ENCODE measurements at regions not wholly inside any gene's neighbourhood (a gene's known extent, or its start where the extent isn't known, plus 50 kb on each side); places are given as distances from the start of the nearest gene placed in this dataset.

GRCh38 chr2:180705122-180705521 lies 275.3 kb upstream of the UBE2E3 start:
- Histone ChIP-seq H3K27me3 (replicated peaks) (no peaks in the 10 kb centered on the region), H3K36me3 (replicated peaks) (no peaks in the 10 kb centered on the region), H3K27ac (peak overlapping the region; percentile 40), H3K4me3 (ENCODE audit: low read depth, low read length) (no peak overlapping the region)
- TF ChIP-seq, protein P1, sequence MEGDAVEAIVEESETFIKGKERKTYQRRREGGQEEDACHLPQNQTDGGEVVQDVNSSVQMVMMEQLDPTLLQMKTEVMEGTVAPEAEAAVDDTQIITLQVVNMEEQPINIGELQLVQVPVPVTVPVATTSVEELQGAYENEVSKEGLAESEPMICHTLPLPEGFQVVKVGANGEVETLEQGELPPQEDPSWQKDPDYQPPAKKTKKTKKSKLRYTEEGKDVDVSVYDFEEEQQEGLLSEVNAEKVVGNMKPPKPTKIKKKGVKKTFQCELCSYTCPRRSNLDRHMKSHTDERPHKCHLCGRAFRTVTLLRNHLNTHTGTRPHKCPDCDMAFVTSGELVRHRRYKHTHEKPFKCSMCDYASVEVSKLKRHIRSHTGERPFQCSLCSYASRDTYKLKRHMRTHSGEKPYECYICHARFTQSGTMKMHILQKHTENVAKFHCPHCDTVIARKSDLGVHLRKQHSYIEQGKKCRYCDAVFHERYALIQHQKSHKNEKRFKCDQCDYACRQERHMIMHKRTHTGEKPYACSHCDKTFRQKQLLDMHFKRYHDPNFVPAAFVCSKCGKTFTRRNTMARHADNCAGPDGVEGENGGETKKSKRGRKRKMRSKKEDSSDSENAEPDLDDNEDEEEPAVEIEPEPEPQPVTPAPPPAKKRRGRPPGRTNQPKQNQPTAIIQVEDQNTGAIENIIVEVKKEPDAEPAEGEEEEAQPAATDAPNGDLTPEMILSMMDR (IDR thresholded peaks at IDR 0.05; ENCODE audit: low read depth, low read length, missing control alignments) = no peak
- in situ Hi-C loops (cut with HindIII; ENCODE audit: low pct_ligation_motif_present, low sequenced_read_pairs) = no loop called here
- no peak for DNase-seq

GRCh38 chr2:180699657-180700361 lies 280.6 kb upstream of the UBE2E3 start:
- in situ Hi-C loops (cut with HindIII; ENCODE audit: low pct_ligation_motif_present, low sequenced_read_pairs) = no loop called here
- TF ChIP-seq, protein P1 (IDR thresholded peaks at IDR 0.05; ENCODE audit: low read depth, low read length, missing control alignments) = no peak
- H3K4me3 ChIP-seq (ENCODE audit: low read depth, low read length) = no peak overlapping the region

DNA sequence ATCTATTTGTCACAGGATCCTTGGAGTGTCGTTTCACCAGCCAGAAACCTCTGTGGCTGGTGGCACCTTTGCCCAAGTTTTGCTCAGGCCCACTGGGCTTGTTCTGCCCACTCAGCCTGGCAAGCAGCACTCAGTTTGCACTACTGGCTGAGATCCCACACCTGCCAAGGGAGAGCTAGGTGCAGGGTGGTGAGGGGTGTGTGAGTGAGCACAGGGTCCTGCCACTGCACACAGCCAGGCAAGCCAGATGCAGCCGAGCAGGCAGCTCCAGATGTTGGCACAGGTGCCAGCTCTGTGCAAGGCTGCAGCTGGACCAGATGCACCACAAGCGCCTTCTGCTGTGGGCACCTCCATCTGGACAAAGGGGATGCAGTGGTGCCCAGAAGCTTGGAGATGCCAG lies 281.7 kb upstream of the UBE2E3 start:
- in situ Hi-C loops (cut with HindIII; ENCODE audit: low pct_ligation_motif_present, low sequenced_read_pairs) = no loop called here
- Histone ChIP-seq H3K36me3 (replicated peaks) (no peaks in the 10 kb centered on the region), H3K4me3 (ENCODE audit: low read depth, low read length) (no peak overlapping the region), H3K27me3 (replicated peaks) (no peaks in the 10 kb centered on the region), H3K27ac (no peak overlapping the region)
- no peak for DNase-seq
- TF ChIP-seq, protein P1 (IDR thresholded peaks at IDR 0.05; ENCODE audit: low read depth, low read length, missing control alignments) = no peak

More at GRCh38 chr2:180699657-180700361, 280.6 kb upstream of the UBE2E3 start:
- no peaks in the 10 kb centered on the region for H3K27me3 ChIP-seq (replicated peaks)
- no peak for DNase-seq
- H3K36me3 ChIP-seq (replicated peaks) = no peaks in the 10 kb centered on the region
- no peak overlapping the region for H3K27ac ChIP-seq

DNA sequence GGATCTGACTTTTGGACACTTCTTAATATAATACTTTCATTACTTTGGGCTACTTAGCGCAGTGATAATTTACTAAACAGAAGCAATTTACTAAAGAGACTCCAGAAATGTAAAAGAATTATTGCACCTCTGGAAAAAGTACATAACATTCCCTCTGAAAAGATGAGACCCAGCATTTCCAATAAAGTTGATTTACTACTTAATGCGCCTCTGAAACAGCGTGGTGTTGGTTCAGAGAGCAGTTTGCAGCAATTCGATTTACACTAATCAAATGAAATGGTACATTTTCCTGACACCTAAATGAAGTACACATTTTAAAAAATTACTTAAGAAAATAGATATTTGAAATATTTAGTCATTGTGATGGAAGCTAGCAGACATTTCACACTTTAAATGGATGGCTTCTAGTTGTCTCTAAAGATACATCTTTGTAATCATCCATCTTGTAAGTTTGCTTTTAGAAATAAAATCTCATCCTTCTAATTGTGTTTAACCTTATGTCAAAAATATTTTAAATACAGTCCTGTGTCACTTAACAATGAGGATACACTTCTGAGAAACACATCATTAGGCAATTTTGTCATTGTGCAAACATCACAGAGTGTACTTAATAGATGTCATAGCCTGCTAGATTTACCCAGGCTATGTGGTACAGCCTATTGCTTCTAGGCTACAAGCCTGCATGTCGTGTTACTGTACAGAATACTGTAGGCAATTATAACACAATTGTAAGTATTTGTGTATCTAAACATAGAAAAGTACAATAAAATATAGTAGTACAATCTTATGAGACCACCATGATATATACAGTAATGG lies 284.6 kb upstream of the UBE2E3 start:
- Histone ChIP-seq H3K36me3 (replicated peaks) (no peaks in the 10 kb centered on the region), H3K27ac (no peak overlapping the region), H3K4me3 (ENCODE audit: low read depth, low read length) (no peak overlapping the region), H3K27me3 (replicated peaks) (no peaks in the 10 kb centered on the region)
- TF ChIP-seq, protein P1 (IDR thresholded peaks at IDR 0.05; ENCODE audit: low read depth, low read length, missing control alignments) = no peak
- no peak for DNase-seq
- in situ Hi-C loops (cut with HindIII; ENCODE audit: low pct_ligation_motif_present, low sequenced_read_pairs) = no loop called here

DNA sequence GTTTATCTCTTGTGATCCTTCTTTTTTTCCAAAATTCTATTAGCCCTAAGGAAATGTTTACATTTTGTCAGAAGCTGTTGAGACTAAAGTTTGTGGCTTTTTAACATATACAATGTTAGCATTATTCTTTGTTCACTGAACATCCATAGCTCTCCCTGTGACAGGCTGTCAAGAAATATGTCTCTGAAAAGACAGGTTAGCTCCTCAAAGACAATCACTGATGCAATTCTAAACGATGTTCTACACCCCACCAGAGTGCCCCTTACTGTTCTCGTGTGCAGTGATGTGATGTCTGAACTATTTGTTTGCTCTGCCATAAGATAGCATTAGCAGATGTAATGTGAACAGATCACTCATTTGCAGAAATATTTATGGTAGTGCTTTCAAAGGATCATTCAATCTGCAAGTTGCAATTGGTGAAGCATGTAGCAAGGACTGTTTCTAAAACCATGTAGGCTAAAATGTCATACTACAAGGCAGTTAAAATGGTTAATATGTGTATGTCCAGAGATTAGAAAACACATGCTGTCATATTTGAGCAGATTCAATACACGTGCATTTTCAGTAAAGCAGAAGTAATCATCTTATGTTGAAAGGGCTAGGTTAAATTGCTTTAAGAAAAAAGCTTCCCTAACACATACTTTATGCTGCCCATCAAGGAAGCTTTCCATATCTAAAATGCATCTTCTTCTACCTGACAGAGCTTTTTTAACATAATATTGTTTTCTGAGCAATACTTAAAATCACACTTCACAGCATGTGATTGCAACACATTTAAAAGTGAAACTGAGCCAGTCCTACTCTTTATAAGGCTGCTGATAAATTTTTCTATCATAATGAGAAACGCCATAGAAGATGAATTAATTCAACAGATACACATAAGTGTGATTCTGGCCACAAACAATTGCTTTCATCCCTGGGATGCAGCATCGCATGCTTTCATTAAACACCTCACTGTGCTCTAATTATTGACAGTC lies 285.7 kb upstream of the UBE2E3 start:
- no peak for DNase-seq
- Histone ChIP-seq H3K27ac (no peak overlapping the region), H3K4me3 (ENCODE audit: low read depth, low read length) (no peak overlapping the region), H3K36me3 (replicated peaks) (no peaks in the 10 kb centered on the region), H3K27me3 (replicated peaks) (no peaks in the 10 kb centered on the region)
- TF ChIP-seq, protein P1 (IDR thresholded peaks at IDR 0.05; ENCODE audit: low read depth, low read length, missing control alignments) = no peak
- in situ Hi-C loops (cut with HindIII; ENCODE audit: low pct_ligation_motif_present, low sequenced_read_pairs) = no loop called here

Data from brain microvascular endothelial cell (primary cell).